HG03135 (cell line): ENCODE measurements at regions not wholly inside any gene's neighbourhood (a gene's known extent, or its start where the extent isn't known, plus 50 kb on each side); places are given as distances from the start of the nearest gene placed in this dataset.

Source experiments
- ATAC-seq: cut with Tn5 transposase; IDR thresholded peaks from one replicate; pipeline ENCODE4 v1.9.1; 2021; ENCODE audit warnings: mild to moderate bottlenecking, moderate library complexity; ENCODE audit not compliant: unreplicated experiment

DNA sequence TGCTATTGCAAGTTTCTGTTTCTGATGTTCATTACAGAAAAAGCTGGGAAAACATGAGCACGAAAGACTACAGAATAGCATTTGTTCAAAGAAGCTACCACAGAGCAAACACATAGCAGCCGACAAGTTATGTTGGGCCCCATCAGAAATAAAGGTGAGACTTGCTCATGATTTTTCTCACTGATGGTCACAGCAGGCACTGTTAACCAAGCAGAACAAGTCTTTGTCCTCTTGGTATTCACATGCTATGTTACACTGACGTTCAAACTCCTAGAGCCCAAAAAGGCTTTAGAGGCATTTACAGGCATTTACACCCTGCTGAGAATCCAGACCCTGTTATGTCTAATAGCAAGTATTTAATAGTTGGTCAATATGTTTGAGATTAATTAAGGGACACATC lies 235.0 kb upstream of the HNMT start:
- ATAC-seq = no peak

- no peak for ATAC-seq
Observed at GRCh38 chr2:137737559-137737958, 226.7 kb upstream of the HNMT start.

GRCh38 chr2:137741784-137742362 lies 222.4 kb upstream of the HNMT start:
- no peak for ATAC-seq

DNA sequence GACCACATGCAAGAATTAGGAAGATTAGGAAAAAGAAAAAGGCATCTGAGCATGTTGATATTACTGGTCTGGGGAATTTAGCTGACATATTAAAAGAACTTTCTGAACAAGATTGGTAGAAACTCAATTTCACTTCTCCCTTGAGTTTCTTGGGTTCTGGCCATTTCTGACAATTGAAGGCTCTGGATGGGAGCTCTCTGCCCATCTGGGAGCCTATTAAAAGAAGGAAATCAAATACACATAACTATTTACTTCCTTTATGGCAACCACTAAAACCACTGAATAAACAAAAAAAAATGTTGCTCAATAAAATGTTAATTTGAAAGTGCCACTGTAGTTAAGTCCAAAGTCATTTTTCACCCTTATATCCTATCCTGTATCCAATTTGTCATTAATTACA lies 216.8 kb upstream of the HNMT start:
- ATAC-seq = no peak

- ATAC-seq = no peak
Observed at GRCh38 chr2:137748533-137748932, 215.7 kb upstream of the HNMT start.

DNA sequence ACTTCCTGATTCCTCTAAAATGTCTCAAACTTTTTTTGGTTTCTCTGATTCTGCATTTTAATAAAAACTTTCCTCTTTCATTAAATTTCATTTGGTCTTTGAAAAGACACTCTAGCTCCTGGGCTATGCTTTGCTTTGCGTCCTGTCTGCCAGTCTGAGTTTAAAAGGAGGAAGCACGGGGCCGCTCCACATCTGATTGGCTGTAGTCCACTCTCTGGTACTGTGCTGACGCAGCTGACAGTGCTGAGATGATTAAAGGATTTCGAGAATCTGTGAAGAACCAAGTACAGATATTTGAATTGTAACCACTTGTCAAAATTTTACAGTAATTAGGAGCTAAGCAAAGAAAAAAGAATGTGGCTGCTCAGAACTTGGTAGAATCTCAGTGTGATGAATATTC lies 199.6 kb upstream of the HNMT start:
- no peak for ATAC-seq

DNA sequence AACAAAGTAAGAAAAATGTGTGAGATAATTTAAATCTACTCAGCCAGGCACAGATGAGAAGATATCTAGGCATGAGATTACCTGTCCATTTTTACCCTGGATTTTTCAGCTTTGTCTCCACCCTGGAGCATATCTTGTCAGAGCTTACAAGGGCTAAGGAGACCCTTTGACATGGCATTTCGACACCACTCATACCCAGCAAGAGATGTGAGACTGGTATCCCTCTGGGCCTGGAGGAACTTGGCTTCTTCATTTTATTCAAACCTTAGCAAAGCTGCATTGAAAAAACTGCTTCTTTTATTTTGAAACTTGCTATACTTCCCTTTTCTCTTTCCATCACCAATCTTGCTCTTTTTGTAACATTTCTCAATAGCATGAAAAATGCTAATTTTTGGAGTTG lies 194.9 kb upstream of the HNMT start:
- no peak for ATAC-seq

DNA sequence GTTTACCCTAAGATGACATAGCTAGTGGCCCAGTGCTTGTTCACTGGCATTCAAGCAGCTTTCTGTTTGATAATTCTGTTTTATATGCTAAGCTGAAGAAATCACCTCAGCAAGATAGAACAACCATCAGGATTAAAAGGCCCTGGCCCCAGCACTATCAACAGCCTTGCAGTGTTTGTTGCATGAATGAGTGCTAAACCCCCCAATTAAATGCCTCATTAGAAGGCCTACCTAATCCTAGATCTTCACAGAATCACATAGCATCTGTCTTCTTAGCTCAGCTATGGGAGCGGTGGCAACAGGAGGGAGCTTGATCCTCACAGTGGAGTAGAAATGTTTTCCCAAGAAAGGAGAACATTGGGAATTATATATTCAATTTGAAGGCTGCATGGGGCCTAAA lies 194.1 kb upstream of the HNMT start:
- ATAC-seq = no peak

- no peak for ATAC-seq
Observed at GRCh38 chr2:137771064-137771463, 193.2 kb upstream of the HNMT start.

- ATAC-seq = no peak
Observed at GRCh38 chr2:137772451-137772850, 191.8 kb upstream of the HNMT start.

GRCh38 chr2:137775529-137775928 lies 188.7 kb upstream of the HNMT start:
- no peak for ATAC-seq

DNA sequence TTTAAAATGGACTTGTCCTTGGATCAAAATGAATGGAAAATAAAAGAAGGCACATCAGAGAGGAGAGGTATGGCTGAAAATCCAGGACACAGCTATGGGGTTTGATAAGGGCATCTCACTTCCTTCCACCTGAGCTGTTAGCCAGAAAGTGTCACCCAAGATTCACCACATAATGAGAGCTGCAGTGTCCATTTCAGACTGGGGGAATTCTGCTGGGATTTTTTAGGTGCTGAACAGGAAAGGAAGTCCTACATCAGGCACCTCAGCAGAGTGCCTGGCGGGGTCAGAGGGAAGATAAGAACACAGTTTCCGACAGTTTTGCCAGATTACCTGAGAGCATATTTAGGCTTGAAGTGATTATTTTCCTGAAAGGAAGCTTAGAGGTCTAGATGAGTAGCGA lies 187.6 kb upstream of the HNMT start:
- ATAC-seq = no peak

DNA sequence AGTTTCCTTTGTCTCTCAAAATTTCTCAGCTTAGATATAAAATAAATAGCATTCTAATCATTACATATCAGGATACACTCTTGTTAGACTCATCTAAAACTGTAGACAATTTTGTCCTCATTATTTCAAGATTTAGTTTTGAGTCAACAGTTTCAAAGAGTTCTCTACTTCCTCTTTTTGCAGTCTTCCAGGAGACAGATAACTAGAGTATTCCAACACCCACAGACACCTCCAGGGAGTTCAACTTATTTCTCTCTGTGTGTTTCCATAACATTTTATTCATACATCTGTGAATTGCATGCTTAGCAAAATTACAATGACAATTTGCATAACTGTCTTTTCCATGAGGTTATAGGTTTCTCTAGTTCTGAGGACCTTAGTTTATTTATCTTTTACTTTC lies 166.6 kb upstream of the HNMT start:
- ATAC-seq = no peak

DNA sequence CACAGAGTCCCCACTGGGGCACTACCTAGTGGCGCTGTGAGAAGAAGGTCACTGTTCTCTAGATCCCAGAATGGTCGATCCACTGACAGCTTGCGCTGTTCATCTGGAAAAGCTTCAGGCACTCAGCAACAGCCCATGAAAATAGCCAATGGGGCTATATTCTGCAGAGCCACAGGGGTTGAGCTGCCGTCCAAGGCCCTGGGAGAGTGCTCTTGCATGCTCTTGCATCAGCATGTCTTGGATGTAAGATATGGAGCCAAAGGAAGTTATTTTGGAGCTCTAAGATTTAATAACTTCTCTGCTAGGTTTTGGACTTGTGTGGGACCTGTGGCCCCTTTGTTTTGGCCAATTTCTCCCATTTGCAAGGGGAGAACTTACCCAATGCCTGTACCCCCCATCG lies 164.7 kb upstream of the HNMT start:
- no peak for ATAC-seq

DNA sequence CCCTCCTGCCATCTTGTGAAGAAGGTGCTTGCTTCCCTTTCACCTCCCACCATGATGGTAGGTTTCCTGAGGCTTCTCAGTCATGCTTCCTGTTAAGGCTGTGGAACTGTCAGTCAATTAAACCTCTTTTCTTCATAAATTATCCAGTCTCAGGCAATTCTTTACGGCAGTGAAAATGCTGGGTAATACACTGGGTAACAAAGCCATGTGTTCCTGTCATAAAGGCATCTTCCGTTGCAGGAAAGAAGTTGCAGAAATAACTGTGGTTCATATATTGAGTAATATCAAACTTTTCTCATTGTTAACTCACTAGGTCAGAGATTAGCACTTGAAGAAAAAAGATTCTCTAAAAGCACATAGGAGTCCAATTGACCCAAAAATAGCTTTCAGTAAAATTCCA lies 163.9 kb upstream of the HNMT start:
- ATAC-seq = no peak

DNA sequence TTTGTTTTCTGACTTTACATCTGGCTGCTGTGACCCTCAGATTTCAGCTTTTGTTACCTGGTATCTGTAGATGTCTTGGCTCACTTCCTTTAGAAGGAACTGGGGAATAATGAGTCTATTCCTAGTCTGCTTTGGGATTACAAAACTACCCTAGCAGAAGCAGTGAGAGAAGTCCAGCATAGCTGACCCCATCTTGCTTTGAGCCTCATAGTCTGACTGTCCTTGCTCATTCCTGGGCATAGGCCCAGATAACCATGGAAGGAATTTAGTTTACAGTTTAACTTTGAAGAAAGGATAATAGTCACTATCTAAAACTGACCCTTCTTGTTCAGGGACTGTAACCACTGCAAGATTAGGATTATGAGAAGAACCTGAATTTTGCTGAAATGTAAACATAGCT lies 163.0 kb upstream of the HNMT start:
- no peak for ATAC-seq

DNA sequence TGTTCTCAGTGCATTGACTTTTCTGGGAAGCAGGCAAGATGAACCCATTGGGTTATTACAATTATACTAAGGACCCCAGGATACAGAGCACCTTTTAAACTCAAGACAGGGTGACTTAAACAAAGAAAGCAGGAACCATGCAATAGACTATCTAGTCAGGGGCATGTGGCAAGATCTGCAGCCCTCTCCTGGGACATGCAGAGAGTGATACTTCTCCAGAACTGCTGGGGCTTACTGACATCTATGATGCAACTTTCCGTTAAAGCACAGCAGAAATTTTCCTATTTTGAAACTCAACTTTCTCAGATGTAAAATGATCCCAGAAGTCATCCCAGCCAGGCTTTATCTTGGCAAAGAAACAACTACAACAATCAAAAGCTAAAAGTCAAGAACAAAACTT lies 162.2 kb upstream of the HNMT start:
- ATAC-seq = no peak

GRCh38 chr2:137806068-137806805 lies 158.0 kb upstream of the HNMT start:
- ATAC-seq = no peak

- ATAC-seq = no peak
Observed at GRCh38 chr2:137809252-137809651, 155.0 kb upstream of the HNMT start.

DNA sequence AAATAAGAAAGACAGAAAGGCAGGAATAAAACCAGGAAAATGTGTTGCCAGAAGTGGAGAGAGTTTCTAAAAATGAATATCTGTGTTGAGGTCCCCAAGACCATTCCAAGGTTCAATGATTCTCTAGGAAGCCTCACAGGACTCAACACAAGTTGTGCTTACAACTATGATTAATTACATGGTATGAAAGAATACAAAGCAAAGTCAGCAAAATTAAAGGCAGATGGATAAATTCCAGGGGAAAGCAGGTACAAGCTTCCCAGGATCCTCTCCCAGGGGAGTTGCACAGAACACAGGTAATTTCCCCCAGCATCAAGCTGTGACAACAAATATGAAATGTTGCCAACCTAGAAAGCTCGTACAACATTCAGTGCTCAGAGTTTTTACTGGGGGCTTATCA lies 154.4 kb upstream of the HNMT start:
- no peak for ATAC-seq

DNA sequence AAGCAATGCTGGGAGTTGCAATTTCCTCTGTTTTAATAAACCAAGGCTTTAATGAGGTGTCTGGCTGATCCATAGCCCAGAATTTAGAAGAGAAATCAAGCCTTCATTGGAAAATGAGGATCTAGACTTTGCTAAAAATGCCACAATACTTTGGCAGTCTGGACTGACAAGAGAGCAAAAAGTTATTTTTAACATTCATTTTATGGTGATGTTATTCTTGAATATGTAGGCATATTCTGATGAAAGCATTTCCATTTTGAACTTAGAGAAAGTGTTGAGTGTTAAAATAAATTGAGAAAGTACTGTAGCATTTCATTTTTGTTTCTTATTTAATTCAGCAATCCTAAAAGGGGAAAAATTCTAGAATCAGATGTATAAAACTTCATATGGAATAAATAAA lies 151.8 kb upstream of the HNMT start:
- no peak for ATAC-seq

GRCh38 chr2:137813176-137813575 lies 151.1 kb upstream of the HNMT start:
- ATAC-seq = no peak

DNA sequence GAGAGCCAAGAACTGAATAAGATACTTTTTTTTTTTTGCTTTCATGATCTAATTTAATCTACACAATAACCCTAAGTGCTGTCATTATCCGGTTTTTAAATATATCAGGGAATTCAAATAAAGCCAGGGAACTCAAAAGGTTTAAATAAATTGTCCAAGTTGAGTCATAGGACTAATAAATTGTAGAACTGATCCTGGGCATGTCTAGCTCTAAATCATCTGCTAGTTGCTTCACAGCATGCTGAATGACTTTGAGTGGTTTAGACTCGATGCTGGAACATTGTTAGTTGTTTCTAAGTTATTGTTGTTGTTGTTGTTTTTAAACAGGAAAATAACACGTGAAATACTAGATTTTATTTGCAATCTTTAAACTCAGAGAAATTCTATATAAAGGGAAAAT lies 147.2 kb upstream of the HNMT start:
- no peak for ATAC-seq
